ENCODE measurements at regions not wholly inside any gene's neighbourhood (a gene's known extent, or its start where the extent isn't known, plus 50 kb on each side); places are given as distances from the start of the nearest gene placed in this dataset.

DNA sequence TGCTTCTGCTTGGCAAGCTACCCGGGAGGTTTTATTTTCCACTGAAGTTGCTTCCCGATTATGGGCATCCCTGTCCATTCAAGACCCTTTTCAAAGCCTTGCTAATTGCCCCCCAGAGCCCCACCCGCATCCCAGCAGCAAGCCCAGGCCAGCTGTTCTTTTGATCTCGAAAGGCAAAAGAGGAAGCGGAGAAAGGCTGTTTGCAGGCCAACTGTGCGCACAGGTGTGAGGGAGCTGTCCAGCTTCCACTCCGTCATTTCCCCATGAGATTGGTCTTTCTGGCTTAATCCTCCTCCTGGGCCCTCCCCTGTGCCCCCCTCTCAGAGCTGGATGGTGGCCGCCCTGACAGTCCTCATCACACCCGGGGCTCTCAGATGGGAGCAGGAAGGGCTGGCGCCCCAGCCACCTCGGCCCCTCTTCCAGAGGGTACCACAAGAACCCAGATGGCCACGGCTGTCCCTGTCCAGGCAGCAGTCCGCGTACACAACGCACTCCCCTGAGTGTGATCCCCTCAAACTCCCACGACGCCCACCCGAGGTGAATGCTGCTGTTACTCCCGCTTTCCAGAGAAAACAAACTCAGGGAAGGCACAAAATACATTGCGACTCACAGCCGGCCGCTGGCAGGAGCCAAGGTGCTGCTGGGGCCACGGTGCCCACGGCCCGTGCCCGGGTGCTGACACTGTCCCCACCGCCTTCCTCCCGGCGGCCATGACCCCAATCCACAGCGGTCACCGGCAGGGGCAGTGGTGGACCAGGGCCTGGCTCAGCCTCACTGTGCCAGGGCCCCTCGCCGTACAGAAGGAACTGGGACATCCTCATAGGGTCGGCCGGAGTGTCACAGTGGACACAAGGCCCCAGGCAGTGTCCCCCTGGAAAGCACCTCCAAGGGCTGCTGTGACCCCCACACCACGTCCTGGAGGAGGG is 121.9 kb downstream of the CRYAA start:
- no peak for DNase-seq (ENCODE audit: low spot score)
- H3K4me3 ChIP-seq = no peak overlapping the region
- no peak overlapping the region for H3K27ac ChIP-seq
- no peak for TF ChIP-seq CTCF (IDR thresholded peaks at IDR 0.05)

DNA sequence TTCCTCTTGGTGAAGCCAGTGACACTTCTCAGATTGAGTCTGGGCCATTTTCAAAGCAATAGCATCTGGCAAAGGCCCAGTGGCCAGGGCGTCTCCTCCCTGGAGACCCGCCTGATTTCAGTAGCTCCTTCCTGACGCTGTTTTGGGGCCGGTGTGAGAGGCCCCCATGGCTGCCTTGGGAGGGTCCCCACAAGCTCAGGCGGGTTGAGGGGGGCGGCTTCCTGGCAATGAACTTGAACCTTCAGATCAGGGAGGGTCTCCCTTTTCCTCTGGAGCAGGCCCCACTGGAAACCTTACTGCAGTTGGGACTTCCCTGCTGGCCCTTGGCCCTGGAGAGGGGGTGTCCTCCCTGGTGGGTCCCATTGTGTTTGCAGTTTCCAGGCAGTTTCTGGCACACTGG is 121.2 kb downstream of the CRYAA start:
- Histone ChIP-seq H3K27ac (no peak overlapping the region), H3K4me3 (no peak overlapping the region)
- DNase-seq (ENCODE audit: low spot score) = no peak
- TF ChIP-seq CTCF (IDR thresholded peaks at IDR 0.05) = no peak

- no peak for TF ChIP-seq CTCF (IDR thresholded peaks at IDR 0.05)
- H3K4me3 ChIP-seq = no peak overlapping the region
- DNase-seq (ENCODE audit: low spot score) = no peak
Measured at GRCh38 chr21:43289442-43289841, 120.6 kb downstream of the CRYAA start.

GRCh38 chr21:43287795-43288755 is 119.3 kb downstream of the CRYAA start:
- H3K27ac ChIP-seq = no peak overlapping the region

More at GRCh38 chr21:43289442-43289841, 120.6 kb downstream of the CRYAA start:
- H3K27ac ChIP-seq = no peak overlapping the region

GRCh38 chr21:43287111-43287760 is 118.4 kb downstream of the CRYAA start:
- TF ChIP-seq CTCF (IDR thresholded peaks at IDR 0.05) = no peak
- no peak overlapping the region for H3K27ac ChIP-seq
- no peak for DNase-seq (ENCODE audit: low spot score)
- H3K4me3 ChIP-seq = no peak overlapping the region

More at GRCh38 chr21:43287795-43288755, 119.3 kb downstream of the CRYAA start:
- no peak for DNase-seq (ENCODE audit: low spot score)
- H3K4me3 ChIP-seq = no peak overlapping the region
- no peak for TF ChIP-seq CTCF (IDR thresholded peaks at IDR 0.05)

DNA sequence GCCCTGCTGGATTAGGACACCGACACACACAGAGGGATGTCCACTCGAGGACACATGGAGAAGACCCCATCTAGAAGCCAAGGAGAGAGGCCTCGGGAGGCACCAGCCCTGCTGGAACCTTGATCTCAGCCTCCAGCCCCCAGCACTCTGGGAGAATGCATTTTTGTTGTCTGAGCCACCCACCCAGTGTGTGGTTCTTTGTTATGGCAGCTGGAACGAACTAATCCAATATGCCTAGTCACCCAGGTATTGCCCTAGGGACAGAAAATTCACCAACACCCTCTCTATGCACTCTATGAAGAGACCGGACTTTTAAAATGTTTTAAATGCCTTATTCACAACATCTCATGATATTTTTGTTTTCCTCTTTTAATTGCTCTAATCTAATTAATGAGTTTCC is 117.4 kb downstream of the CRYAA start:
- no peak for TF ChIP-seq CTCF (IDR thresholded peaks at IDR 0.05)
- H3K4me3 ChIP-seq = no peak overlapping the region
- H3K27ac ChIP-seq = no peak overlapping the region
- no peak for DNase-seq (ENCODE audit: low spot score)

Data from coronary artery (tissue), 2 donors.